Testis (tissue), 2 donors: ENCODE measurements at regions not wholly inside any gene's neighbourhood (a gene's known extent, or its start where the extent isn't known, plus 50 kb on each side); places are given as distances from the start of the nearest gene placed in this dataset.
"Not testable (repeated sequence)": the region's sequence is repeated elsewhere in the genome, so short reads cannot be mapped to it uniquely, and the experiment has no call there.

ENCODE experiments used
- DNase-seq: peaks from one replicate; pipeline ENCODE4 v3.0.0-alpha.2; 2019
- H3K27ac ChIP-seq, 2 donors: fragments of 200-600 bp; sonication (generic); one replicate each; pipeline ENCODE4 v1.5.1; 2019
- H3K27me3 ChIP-seq: fragments of 200-600 bp; sonication (generic); one replicate; pipeline ENCODE4 v1.5.1; 2019
- H3K36me3 ChIP-seq: fragments of 200-600 bp; sonication (generic); one replicate; pipeline ENCODE4 v1.5.1; 2017; ENCODE audit warnings: low read depth; ENCODE audit errors: missing control alignments
- H3K4me1 ChIP-seq: fragments of 200-600 bp; sonication (generic); one replicate; pipeline ENCODE4 v1.5.1; 2019
- H3K4me3 ChIP-seq, 2 donors: fragments of 200-600 bp; sonication (generic); one replicate each; pipeline ENCODE4 v1.5.1; 2017 to 2019
- H3K9me3 ChIP-seq: fragments of 200-600 bp; sonication (generic); one replicate; pipeline ENCODE4 v1.5.1; 2017
- CTCF ChIP-seq, 3 experiments: fragments of 450-650 bp in 2 of 3; fragments of 200-600 bp in 1 of 3; sonication (generic) in 1 of 3; IDR thresholded peaks; one replicate each; pipeline ENCODE4 v1.5.1; 2016 to 2019; ENCODE audit warnings: antibody characterized with exemption in 3 of 3, mild to moderate bottlenecking in 2 of 3, moderate library complexity in 1 of 3
- POLR2A ChIP-seq: fragments of 450-650 bp; IDR thresholded peaks from one replicate; pipeline ENCODE4 v1.6.1; 2017; ENCODE audit warnings: antibody characterized with exemption, mild to moderate bottlenecking, moderate library complexity
- WGBS, 2 donors: methylation state at CpG; one replicate each; pipeline ENCODE4 v1.1.5; 2018; 5-methylcytosine and 5-hydroxymethylcytosine counted together
- intact Hi-C: fragments of 100-400 bp; cut with DNase I; formaldehyde crosslinking; loops from one replicate; pipeline ENCODE4 v1.15.1; 2023; ENCODE audit warnings: low total_unique reads

- TF ChIP-seq CTCF (IDR thresholded peaks at IDR 0.05), result no peak
- no peak for TF ChIP-seq POLR2A
- no peaks in the 10 kb centered on the region for H3K27me3 ChIP-seq
- 69 to 74% methylated on average over 3 of the region's 3 CpGs for WGBS, 2 donors
- DNase-seq, result no peak
- H3K9me3 ChIP-seq, result no peaks in the 10 kb centered on the region
- intact Hi-C loops, result no loop called here
- H3K36me3 ChIP-seq, result no peaks in the 10 kb centered on the region
- no peaks in the 10 kb centered on the region for H3K4me1 ChIP-seq
- no peak overlapping the region for H3K27ac ChIP-seq
- no peak overlapping the region for H3K4me3 ChIP-seq
Measured at GRCh38 chr9:115849679-115850412, 303.7 kb upstream of the PAPPA start.

GRCh38 chr9:115850548-115851304, 302.9 kb upstream of the PAPPA start:
- no peak for TF ChIP-seq POLR2A
- TF ChIP-seq CTCF (IDR thresholded peaks at IDR 0.05), result no peak

GRCh38 chr9:115855458-115856133, 298.0 kb upstream of the PAPPA start:
- Histone ChIP-seq H3K9me3 (no peaks in the 10 kb centered on the region), H3K36me3 (no peaks in the 10 kb centered on the region), H3K4me1 (no peaks in the 10 kb centered on the region), H3K27ac (no peak overlapping the region), H3K4me3 (no peak overlapping the region), H3K27me3 (no peaks in the 10 kb centered on the region)
- intact Hi-C loops, result no loop called here
- DNase-seq, result no peak
- no peak for TF ChIP-seq CTCF (IDR thresholded peaks at IDR 0.05)
- no peak for TF ChIP-seq POLR2A

More at GRCh38 chr9:115850548-115851304, 302.9 kb upstream of the PAPPA start:
- Histone ChIP-seq H3K9me3 (no peaks in the 10 kb centered on the region), H3K27ac (no peak overlapping the region), H3K4me1 (no peaks in the 10 kb centered on the region), H3K27me3 (no peaks in the 10 kb centered on the region), H3K4me3 (no peak overlapping the region), H3K36me3 (no peaks in the 10 kb centered on the region)
- DNase-seq, result no peak
- WGBS, 2 donors, result 45 to 79% methylated on average over 1 of the region's 1 CpG
- intact Hi-C loops, result no loop called here

- intact Hi-C loops, DNase-seq: not testable (repeated sequence)
- 56 to 67% methylated on average over 1 of the region's 1 CpG for WGBS, 2 donors
Measured at GRCh38 chr9:115858421-115858820, 295.2 kb upstream of the PAPPA start.

GRCh38 chr9:115862021-115862420, 291.6 kb upstream of the PAPPA start:
- H3K4me1 ChIP-seq, result no peaks in the 10 kb centered on the region
- no peak overlapping the region for H3K27ac ChIP-seq
- WGBS, 2 donors, result 90 to 98% methylated on average over 3 of the region's 3 CpGs
- no peak for DNase-seq
- TF ChIP-seq CTCF (IDR thresholded peaks at IDR 0.05), result no peak
- intact Hi-C loops, result no loop called here
- H3K9me3 ChIP-seq, result no peaks in the 10 kb centered on the region
- no peaks in the 10 kb centered on the region for H3K27me3 ChIP-seq
- H3K4me3 ChIP-seq, result no peak overlapping the region
- no peaks in the 10 kb centered on the region for H3K36me3 ChIP-seq

More at GRCh38 chr9:115858421-115858820, 295.2 kb upstream of the PAPPA start:
- not testable (repeated sequence) for H3K27me3 ChIP-seq, H3K36me3 ChIP-seq, H3K27ac ChIP-seq, H3K4me1 ChIP-seq, H3K4me3 ChIP-seq, H3K9me3 ChIP-seq
